NCI-H748 (cell line): ENCODE measurements at regions not wholly inside any gene's neighbourhood (a gene's known extent, or its start where the extent isn't known, plus 50 kb on each side); places are given as distances from the start of the nearest gene placed in this dataset.
"Not testable (repeated sequence)": the region's sequence is repeated elsewhere in the genome, so short reads cannot be mapped to it uniquely, and the experiment has no call there.

Experiments
- DNase-seq: peaks from one replicate; lab custom pipeline; 2025; ENCODE audit not compliant: unreplicated experiment; lab: John Stamatoyannopoulos, UW

DNA sequence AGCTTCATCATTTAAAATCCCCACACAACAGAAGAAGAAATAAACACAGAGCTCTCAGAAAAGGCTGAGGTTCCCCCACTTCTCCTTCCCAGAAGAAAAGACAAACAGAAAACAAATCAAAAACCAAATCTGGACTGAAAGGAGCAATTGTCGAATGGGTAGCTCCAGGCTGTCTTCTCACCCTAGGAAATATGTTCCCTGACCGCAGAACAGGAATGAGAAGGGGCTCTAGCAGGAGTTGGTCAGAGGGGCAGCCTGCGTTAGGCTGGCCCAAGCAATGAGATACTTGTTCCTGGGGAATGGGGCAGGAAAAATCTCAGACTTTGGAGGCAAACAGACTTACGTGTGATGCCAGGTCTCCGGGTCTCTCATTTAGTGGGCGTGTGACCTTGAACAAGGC lies 562.6 kb upstream of the CADM1 start:
- DNase-seq: no peak

DNA sequence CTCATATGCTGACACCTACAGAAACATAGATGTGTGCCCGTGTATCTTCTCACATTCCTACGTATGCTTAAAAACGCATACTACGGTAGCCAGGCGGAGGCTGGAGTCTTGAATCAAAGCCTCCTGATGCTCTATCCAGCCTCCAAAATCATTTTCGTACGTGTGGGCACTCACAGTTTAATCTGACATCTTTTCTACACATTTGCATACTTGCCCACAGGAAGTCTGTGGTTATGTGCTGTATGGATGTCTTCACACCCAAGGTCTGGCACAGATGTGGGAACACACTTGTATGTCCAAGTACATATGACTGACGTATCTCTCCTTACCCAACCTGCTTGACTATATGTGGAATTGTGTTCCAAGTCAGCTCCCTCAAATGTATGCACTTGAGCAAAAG lies 561.8 kb upstream of the CADM1 start:
- DNase-seq: no peak

DNA sequence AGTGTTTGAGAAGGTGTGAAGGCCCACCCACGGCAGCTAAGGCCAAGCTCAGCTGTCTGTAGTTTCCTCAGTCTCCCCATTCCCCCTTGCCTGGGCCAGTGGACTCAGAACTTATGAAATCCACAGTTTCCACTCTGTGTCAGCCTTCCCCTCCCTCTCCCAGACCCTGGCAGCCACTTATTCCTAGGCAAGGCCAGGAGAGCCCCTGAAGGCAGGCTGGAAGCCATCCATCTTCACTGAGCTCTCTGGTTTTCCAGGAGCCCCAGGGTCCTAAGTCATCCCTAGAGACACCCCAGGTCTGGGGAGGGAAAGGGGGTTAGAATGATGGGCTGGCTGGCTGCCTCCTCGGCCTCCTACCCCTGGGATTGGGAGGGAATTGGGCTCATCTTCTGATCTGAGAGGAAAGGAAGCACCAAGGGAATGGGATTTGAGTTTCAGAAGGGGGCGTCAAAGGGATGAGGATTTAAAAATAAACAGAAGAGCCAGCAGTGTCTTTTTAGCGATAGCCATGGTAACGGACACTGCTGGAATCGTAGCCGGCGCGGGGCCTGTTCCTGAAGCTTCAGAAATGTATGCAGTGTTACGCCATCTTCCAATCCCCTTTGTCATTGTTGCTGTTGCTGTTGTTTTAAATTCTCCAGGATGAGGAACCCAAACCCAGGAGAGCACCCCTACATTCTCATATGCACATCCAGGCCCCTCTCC lies 561.1 kb upstream of the CADM1 start:
- DNase-seq: no peak

DNA sequence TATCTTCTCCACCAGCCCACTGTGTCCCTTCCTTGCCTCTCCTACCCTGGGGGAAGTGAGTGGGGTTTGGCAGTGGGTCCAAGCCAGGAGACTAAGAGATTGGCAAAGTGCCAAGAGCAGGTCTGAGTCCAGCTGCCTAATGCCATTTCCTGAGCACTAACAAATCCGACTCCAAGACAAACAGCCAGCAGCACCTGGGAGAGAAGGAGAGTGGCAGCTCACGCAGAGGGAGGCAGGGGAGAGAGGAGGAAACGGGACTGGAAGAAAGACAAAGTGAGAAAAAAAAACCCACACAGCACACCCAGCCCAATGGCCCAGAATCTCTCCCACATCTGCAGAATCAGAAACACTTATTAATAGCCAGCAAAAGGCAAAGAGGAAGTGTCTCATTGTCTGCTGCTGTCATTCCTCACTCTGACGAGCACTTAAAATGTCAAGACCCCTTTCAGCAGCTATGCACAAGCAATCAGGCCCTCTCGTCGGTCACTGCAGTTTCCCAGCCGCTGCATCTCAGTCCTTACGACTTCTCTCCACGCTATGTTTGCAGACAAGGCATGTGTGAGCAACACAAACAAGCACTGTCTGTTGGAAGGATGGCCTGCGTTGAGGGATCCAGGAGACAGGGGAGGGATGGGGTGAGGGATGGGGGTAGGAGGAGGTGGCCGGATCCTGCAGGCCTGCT lies 558.4 kb upstream of the CADM1 start:
- peak; percentile 91 for DNase-seq

DNA sequence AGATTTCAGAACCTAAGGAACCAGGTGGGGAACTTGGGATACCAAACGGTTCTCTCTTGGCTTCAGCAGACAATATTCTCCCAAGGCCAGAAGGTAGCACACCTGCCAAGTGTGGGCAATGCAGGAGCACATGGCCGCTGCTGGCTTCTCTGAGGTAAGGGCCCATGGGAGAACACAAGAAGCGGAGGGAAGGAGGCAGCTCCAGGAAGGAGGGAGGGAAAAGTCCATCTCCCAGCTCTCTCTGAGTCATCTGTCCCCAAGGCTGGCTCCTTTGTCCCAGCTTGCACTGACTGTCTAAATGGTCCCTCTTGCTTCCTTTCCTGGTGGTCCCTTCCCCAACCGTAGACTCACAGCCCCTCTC lies 557.9 kb upstream of the CADM1 start:
- DNase-seq: no peak

DNA sequence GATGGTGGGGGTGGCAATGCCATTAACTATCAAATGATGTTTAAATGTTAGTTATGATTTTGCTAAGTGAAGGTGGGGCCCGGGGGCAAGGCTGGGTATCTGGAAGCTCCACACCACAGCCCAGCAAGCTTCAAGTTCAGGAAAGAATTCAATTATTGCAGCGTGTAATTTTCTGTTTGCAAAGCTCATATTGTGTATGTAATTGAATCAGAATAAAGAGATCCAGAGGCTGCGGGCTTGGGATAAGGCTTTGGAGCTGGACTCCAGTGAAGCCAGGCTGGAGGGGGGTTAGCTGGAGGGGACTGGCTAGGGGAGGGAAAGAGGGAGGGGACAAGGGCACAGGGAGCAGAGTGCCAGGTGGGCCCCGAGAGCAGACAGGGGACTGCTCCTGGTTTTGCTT lies 557.1 kb upstream of the CADM1 start:
- DNase-seq: peak; percentile 22

DNA sequence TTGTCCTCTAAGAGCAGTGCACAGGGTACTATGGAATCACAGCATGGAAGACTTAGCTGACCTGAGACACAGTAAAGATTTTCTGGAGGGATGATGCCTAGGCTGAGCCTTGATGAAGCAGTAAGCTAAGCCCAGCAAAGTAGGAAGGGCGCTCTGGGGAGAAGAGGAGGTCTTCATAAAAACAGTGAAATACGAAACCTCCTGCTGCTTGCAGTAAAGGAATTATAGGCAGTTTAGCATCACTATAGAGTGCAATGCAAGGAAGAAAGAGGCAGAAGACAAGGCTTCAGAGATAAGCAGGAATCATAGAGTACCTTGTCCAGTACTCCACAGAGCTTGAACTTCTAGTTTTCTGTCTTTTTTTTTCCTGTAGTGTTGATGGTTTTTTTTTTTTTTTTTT lies 555.7 kb upstream of the CADM1 start:
- peak; percentile 24 for DNase-seq

DNA sequence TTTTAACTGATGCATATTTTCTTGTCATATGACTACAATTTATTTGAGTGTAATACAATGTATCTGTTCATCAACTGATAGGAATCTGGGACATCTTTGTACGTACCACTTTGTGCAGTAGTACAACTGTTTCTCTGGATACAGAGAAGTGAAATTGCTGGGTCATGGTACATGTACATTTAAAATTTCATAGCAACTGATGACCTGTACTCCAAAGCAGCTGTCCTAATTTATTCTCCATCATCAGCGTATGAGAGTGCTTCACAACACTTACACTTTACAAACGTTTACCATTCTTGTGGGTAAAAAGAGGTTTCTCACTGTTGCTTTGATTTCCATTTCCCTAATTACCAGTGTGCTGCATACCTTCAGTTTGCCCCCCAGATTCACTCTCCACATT lies 552.8 kb upstream of the CADM1 start:
- no peak for DNase-seq

DNA sequence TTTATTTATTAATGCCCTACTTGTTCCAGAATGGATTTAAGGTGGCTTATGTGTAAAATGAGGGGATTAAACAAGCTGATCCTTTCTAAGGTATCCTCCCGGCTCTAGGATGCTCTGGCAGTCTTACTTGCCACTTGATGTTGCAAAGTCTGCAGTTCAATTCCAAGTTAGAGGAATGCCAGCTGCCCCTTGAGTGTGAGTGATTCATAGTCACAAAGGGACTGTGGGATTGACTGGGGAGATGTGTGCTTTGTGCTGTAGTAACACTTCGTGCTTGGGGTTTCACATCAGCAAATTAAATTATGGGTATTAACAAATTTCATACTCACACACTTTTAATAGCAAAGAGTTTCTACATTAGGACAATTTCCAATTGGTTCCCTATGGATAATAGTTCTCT lies 550.8 kb upstream of the CADM1 start:
- DNase-seq: no peak

DNA sequence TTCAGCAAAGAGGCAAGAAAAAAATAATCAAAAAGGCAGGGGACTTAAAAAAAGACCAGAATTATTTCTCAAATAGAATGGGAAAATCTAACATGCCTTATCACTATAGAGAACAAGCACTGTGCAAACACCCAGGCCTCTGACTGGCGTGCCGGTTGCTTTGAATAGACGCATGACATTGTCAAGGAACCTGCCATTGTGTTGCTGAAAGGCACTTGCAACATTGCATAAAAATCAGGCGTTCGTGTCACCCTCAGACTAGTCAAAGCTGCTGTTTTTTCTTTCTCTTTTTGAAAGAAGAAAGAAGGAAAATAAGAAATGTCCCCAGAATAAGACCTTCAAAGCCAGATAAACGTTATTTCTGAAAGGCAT lies 549.3 kb upstream of the CADM1 start:
- peak; percentile 90 for DNase-seq

DNA sequence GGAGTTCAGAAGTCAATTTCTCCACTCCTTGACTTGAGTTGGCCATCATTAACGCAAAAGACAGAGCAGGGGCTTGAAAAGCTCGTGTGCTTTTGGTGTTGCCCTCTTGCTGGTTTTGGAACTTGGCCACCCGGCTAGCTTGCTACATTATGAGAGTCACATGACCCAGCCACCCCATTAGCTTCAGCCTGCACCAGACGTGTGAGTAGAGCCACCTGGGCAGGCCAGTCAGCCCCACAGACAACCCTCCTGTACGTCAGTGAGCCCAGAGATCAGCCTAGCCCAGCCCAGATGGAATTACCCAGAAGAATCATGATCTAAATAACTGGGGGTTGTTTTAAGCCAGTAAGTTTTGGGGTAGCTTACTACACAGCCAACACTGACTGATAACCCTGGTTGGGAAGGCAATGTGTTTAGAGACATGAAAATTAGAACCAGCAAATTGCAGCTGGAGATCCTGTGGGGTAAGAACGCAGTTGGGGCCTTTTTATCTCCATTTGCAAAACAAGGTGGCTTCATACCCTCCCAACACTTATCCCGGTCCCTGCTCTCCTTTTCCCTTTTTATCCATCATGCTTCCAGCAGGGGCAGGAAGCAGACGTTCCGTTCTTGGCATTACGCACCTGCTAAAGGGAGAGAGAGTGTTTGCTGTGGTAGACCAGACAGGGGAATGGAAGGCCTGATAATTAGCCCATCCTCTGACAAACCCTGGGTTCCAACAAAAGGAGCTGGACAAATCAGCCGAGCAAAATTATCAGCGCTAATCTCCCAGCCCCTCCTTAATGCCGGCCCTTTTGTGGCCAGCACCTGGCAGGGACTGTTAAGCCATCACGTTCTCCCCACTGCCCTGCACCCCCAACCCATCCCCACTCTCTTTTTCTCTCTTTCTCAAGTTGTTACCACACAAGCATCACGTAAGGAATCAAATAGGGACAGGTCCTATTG lies 548.7 kb upstream of the CADM1 start:
- DNase-seq: peak; percentile 97

DNA sequence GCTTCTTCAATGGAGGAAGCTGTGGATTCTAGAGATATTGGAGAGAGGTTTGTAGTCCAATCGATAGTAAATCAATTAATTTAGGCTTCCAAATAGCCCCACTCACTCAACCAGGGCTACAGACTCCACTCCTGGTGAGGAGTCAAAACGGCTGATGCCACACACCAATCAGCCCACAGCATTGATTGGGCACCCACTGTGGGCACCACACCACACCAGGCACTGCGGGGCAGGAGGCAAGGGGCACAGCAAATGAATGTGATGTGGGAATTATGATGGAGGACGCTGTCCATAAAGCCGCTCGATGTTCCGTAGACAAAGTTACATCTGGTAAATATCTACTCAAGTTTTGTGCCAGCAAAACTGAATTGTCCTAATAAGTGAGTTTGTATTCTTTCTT lies 547.3 kb upstream of the CADM1 start:
- DNase-seq: no peak

DNA sequence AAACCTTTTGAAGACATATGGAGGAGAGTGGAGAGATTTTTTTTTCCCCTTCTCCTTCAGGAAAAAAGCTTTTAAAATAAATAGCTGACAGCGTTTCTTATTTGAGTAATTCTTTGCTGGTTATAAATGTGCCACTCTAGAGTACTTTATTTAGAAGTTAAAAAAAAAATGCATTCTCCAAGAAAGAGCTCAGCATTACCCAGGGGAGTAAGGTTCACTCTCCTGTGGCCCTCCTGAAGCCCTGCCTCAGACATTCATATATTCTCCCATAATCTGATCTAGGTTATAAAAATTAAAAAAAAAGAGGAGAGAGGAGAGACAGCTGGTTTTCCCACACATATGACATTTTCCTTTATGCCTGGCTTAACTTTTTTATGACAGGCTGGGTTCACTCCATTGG lies 545.2 kb upstream of the CADM1 start:
- DNase-seq: no peak

DNA sequence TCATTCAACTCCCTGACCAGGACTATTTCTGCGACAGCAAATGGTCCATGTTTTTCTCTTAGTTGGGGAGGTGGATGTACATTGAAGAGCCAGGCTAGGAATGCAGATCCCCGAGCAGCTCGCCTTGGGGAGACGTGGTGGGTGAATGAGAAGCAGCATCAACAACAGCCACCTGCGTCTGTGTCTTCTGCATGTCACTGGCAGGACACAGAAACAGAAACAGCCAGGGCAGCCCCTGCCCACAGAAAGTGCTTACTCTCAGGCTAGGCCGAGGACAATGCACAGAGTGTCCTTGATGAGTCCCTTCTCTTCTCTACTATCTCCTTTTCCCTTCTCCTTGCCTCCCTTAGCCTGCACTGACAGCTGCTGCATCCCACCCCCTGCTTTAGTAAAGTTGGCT lies 541.9 kb upstream of the CADM1 start:
- DNase-seq: no peak

DNA sequence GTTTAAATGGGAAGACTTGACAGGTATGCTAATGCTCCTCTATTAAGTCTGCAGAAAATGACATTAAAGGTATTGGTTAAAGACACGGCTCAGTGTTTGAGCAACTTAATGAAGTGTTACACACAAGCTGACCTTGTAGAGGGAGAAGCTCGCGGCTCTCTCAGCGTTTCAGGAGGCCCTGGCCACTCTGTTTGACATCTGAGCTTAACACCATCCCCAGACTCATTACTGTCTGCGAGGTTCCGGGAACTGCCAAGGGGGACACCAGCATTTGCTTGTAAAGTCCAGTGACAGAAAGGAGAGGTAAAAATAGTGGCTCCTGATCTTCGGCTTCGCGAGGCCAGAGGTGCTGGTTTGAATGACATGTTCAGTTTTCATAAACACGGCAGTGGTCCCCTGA lies 540.7 kb upstream of the CADM1 start:
- DNase-seq: no peak

DNA sequence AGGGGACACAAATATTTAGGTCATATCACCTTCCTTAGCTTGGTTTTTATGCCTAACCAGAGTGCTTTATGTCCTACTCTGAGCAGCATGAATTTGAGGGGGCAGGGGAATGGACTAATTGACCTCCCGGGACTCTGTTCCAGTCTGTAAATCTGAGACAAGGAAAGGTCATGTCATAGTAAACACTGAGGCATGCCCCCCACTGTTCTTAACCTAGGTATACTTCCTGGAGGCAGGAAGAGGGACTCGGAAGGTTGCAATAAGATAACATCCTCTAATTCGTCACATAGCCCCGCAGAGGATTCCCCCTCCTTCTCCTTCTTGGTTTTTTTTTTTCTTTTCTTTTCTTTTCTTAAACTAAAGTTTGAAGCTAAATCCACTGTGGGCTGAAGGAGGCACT lies 540.3 kb upstream of the CADM1 start:
- no peak for DNase-seq

DNA sequence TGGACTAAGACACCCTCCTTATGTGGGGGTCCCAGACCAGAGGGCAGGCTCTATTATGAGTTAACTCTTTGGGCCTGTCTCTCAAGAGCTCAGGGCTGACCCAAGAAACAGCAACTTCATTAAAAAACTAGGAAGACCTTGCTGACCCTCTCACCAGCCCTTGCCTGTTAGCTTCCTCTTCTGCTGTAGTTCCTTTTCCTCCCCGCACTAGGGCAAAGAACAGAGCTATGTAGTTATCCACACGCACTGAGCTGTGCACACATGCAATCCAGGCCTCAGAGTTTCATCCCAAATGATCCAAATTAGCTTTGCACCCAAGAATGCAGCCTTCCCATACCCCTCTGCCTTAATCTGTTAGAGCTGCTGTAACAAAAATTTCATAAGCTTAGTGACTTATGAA lies 539.6 kb upstream of the CADM1 start:
- DNase-seq: no peak

DNA sequence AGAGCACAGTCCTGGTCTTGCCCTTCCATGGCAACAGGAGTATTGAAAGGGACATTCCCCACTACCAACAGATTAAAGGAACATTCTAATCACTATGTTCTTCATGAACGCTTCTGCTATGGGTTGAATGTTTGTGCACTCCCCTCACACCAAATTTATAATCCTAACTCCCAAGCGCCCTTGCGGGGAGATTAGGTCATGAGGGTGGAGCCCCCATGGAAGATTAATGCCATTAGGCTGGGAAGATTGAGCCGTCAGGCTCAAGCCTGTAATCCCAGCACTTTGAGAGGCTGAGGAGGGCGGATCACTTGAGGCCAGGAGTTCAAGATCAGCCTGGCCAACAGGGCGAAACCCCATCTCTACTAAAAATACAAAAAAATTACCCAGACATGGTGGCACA lies 538.8 kb upstream of the CADM1 start:
- DNase-seq: not testable (repeated sequence)

DNA sequence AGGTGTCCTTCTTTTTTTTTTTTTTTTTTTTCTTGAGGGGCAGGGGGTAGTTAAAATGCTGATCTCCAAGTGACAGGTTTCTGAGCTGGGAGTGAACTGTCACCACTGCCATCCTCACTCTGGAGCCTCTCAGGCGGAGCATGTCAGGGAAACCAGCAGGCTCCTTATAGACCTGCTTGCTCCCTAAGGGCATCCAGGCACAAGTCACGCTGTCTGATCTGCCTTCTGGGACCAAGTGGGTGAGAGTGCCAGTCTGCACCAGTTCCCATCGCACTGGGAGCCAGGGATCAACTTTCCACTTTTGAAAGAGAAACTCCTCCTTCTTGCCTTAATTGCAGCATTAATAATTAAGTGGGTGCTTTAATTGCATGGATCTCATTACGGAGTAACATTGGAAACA lies 537.9 kb upstream of the CADM1 start:
- no peak for DNase-seq

DNA sequence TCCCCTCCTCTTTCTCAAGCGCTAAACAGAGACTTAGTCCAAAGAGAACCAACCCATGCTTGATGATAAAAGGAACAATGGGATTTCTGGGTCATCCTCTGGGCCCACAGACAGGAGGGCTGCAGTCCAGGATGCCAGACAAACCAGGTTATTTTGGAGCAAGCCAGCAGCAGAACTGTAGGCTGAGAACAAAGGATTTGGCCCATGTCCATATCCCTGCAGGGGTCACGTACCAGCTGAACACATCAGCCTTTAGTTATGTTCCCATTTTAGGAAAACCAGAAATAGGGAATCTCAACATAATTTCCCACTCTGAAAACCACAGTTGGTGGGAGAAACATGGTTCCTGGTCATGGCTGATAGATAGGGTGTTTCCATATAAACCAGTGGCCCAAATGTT lies 533.6 kb upstream of the CADM1 start:
- DNase-seq: peak; percentile 68

DNA sequence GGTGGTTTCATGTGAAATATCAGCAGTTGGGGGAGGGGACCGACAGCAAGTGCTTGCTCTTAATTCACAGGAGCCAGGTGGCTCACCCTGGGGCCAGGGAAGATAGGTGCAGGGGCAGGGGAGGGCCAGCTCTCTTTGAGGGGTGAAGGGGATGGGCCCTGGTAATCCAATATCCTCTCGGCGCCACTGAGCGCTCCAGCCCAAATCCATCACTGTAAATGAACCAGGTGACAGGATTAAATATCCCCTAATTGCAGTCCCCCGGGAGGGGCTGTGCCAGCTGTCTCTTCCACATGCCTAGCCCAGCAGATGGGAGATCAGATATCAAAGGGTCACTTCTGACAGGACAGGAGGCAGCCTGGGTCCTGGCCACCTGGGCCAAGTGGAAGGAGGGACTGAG lies 531.8 kb upstream of the CADM1 start:
- DNase-seq: peak; percentile 97

DNA sequence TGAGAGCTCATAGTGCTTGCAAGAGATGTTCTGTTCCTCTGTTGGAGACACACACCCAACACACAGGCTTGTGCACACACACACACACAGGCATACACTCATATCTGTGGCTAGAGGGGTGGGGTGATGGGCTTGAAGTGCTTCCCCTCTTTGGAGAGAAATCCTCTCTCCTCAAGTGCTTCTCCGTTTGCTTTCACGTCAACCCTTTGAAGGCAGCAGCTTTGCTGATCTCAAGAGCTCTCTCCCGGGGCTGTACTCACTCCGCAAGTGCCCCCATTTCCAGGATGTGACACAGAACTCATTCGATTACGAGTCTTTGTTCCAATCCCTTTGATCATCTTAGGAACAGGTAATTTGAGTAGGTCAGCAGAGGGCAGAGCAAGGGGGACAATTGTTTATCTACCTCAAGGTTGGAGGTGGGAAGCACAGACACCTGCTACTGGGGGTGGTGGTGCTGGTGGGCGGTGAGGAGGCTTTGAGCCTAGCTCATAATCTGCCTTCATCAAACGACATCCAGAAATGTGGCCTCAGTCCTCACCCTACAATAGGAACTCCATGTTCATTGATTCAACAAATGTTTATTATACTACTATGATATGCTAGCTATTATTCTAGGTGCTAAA lies 529.8 kb upstream of the CADM1 start:
- peak; percentile 89 for DNase-seq
